GM12872 (cell line): ENCODE measurements at regions not wholly inside any gene's neighbourhood (a gene's known extent, or its start where the extent isn't known, plus 50 kb on each side); places are given as distances from the start of the nearest gene placed in this dataset.

Source experiments
- TF ChIP-seq, protein P1 (sequence below): IDR thresholded peaks from 3 replicates; pipeline ENCODE4 v1.5.1; 2011; ENCODE audit warnings: low read depth, mild to moderate bottlenecking, low read length, moderate library complexity; ENCODE audit not compliant: insufficient read depth

DNA sequence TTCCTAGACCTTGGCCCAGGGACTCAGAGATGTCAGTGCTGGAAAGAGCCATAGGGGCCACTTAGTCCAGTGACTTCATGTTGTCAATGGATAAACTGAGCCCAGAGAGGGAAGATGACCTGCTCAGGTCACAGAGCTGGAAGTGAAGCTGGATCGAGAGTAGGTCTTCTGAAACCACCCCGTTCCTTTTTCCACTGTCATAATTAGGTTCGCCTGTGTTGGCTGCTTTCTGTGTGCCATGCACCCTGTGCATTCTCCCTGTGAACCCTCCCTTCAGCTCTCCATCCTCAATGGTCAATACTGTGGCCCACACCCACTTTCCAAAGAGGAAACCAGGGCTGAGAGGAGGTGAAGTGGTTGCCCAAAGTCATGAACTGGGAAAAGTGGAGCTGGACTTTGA, 74.8 kb downstream of the CCR1 start:
- TF ChIP-seq, protein P1, sequence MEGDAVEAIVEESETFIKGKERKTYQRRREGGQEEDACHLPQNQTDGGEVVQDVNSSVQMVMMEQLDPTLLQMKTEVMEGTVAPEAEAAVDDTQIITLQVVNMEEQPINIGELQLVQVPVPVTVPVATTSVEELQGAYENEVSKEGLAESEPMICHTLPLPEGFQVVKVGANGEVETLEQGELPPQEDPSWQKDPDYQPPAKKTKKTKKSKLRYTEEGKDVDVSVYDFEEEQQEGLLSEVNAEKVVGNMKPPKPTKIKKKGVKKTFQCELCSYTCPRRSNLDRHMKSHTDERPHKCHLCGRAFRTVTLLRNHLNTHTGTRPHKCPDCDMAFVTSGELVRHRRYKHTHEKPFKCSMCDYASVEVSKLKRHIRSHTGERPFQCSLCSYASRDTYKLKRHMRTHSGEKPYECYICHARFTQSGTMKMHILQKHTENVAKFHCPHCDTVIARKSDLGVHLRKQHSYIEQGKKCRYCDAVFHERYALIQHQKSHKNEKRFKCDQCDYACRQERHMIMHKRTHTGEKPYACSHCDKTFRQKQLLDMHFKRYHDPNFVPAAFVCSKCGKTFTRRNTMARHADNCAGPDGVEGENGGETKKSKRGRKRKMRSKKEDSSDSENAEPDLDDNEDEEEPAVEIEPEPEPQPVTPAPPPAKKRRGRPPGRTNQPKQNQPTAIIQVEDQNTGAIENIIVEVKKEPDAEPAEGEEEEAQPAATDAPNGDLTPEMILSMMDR: no peak

DNA sequence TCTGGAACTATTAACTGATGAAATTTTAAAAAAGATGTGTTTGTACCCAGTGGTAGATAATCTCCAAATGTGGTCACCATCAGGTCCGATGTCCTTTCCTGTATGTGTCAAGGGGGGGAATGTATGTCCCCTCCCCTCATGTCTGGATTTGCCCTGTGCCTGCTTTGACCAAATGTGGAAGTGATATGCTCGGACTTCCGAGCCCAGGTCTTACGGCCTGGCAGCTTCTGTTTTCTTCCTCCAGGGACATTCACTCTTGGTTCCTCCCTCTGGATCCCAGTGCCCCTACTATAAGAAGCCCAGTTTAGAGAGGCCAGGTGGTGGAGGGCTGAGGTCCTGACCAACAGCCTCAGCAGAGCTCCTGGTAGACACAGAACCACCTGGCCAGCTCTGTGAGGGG, 75.5 kb downstream of the CCR1 start:
- TF ChIP-seq, protein P1: no peak

DNA sequence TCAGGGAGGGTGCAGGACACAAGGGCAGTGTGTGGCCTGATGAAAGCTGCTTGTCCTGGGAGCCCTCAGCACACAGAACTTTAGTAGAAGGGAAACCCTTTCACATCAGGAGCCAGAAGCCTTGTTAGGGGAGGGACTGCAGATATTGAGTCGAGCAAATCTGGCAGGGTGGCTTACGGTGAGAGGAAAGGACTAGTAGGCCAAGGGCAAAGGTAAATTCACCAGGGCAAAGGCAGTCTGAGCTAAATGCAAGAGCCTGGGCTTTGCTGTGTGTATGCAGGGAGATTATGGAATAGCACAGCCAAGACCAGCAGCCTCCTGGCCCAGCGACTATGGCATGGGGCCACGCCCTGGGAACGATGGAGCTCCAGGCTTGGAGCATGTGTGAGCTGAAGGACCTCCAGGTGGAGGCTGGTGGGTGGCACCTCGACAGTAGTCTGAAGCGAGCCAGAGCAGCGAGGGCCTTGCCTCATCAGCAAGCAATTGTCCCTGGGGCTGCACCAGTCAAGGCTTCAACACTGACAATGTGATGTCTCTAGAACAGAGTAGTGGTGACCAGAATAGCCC, 76.1 kb downstream of the CCR1 start:
- TF ChIP-seq, protein P1: no peak

- TF ChIP-seq, protein P1: no peak
These were observed 77.3 kb downstream of the CCR1 start for GRCh38 chr3:46130631-46131310.

DNA sequence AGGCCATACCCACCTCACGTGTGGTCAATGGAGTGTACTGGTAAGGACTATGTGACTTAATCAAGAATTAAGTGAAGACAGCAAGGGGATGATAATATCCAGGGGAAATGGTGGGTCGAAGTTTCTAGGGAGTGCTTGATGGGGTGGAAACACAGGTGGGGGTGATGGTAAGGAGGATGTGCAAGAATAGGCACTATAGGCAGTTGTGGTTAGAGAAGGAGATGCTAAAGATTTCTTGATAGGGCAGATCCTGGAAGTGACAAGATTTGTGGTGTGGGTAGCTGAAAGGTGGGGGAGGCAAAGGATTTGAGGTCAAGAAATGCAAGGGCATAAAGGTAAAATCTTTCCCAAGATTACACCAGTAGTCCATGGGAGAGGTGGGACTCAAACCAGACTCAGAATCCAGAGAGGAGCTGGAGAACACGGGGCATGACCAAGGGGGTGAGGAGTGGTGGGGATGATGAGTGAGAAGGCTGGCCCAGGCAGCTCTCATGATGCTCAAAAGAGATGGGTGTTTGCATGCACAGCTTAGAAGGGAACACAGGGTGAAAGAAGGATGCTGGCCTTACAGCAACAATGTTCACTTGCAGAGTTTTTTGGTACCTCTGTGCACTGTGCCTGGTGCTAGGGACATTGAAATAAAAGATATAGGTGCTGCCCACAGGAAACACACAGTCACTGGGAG, 78.4 kb downstream of the CCR1 start:
- TF ChIP-seq, protein P1: no peak

DNA sequence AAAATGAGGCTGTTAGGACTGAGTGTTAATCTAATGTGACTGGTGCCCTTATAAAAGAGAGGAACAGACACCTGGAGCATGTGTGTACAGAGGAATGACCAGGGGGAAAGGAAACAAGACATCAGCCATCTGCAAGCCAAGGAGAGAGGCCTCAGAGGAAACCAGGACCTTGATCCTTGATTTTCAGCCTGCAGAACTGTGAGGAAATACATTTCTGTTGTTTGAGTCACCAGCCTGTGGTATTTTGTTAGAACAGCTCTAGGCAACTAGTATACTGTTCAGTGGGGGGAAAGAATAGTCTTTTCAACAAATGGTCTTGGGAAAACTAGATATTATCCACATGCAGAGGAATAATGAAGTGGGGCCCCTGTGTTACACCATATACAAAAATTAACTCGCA, 80.6 kb downstream of the CCR1 start:
- TF ChIP-seq, protein P1: no peak

GRCh38 chr3:46124216-46125177, 83.6 kb downstream of the CCR1 start:
- TF ChIP-seq, protein P1: no peak
